ENCODE measurements at regions not wholly inside any gene's neighbourhood (a gene's known extent, or its start where the extent isn't known, plus 50 kb on each side); places are given as distances from the start of the nearest gene placed in this dataset.
A peak's percentile ranks its signal among the peaks of the same experiment; 100 is the strongest.
"Not testable (repeated sequence)": the region's sequence is repeated elsewhere in the genome, so short reads cannot be mapped to it uniquely, and the experiment has no call there.

DNA sequence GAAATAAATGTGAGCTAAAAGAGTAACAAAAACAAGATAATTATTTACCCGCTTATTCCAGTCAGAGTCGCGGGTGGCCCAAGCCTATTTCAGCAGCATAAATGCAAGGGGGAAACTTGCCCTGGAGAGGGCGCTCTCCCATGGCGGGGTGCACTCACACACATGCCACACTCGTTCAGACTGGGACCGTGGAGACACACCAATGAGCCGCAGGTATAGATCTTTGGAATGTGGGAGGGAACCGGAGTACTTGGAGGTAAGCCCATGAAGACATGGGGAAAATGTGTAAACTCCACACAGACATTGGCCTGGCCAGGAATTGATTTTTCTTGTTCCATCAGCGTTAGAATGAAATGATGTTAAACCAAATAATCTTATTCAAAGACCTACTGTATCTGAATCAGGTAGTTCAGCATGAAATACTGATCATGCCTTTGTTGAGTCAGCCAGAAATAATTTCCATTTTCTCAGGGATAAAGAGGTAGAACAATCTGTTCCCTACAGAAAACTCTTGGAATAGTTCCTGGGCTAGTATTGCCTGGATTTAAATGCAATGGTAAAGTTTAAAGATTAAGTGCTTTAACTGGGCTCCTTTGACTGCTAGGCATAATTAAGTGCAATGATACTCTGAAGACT, 191.5 kb downstream of the MCHR2 start:
- no peak for DNase-seq (ENCODE audit: low spot score)

DNA sequence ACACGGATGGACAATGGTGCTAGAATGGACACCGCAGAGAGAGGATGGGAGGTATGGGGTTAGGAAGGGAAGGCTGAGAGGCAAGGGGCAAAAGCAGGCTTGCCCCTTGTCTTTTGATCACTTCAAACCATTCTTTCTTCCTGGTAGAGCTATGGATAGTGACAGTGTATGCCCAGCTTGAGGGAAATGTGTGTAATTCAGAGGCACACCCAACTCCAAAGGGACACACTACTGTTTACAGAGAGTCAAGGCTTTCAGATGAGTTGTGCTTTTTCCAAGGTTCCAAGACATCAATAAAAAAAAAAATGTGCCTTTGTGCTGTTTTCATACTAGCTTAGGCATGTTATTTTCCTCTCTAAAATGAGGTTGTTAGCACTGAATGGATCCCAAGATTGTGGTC, 185.0 kb downstream of the MCHR2 start:
- DNase-seq (ENCODE audit: low spot score) = no peak

DNA sequence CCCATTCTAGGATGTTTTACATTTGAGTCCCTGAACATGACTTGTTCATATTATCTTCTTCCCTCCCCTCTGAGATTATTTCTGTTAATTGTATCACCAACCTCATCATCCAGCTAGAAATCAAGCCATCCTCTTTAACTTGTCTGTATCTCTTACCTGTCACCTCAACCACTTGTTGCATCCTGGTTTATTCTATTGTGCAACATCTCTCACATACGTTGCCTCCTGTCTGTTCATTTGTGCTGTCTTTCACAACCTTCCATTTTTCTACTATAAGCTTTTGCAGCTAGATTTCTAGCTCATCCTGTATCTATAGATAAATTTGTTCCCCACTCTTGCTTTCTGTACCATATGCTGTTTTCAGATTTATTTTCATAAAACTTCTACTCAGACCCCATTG, 183.7 kb downstream of the MCHR2 start:
- no peak for DNase-seq (ENCODE audit: low spot score)

GRCh38 chr6:99810942-99811620, 182.9 kb downstream of the MCHR2 start:
- DNase-seq (ENCODE audit: low spot score) = no peak

DNA sequence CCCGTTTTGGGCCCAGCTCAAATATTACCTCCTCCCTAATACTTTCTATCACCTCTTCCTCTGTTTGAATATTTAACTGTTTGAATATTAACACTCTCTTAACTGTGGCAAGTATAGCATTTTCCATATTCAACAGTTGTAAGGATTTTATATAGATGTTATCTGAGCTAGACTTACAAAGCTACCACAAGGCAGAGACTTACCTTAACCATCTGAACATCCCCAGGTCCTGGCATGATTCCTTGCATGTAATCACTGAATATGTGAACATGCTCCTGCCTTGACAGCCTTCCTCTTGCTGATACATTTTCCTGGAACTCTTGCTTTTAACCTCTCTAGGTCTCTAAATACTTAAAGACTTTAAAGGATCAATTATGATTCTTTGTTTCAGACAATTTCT, 182.4 kb downstream of the MCHR2 start:
- DNase-seq (ENCODE audit: low spot score) = no peak

DNA sequence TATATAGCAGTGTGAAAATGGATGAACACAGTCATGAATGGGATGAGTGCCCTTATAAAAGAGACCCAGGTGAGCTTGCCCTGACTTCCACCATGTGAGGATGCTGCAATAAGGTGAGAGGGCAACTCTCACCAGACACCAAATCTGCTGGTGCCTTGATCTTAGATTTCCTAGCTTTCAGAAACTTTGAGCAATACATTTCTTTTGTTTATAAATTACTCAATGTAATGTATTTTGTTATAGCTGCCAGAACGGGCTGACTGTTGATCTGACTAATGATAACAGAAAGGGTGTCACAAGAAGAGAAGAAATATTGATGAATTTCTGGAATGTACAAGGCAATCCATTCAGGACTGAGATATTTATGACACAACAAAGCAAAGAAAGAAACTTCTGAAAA, 180.5 kb downstream of the MCHR2 start:
- no peak for DNase-seq (ENCODE audit: low spot score)

DNA sequence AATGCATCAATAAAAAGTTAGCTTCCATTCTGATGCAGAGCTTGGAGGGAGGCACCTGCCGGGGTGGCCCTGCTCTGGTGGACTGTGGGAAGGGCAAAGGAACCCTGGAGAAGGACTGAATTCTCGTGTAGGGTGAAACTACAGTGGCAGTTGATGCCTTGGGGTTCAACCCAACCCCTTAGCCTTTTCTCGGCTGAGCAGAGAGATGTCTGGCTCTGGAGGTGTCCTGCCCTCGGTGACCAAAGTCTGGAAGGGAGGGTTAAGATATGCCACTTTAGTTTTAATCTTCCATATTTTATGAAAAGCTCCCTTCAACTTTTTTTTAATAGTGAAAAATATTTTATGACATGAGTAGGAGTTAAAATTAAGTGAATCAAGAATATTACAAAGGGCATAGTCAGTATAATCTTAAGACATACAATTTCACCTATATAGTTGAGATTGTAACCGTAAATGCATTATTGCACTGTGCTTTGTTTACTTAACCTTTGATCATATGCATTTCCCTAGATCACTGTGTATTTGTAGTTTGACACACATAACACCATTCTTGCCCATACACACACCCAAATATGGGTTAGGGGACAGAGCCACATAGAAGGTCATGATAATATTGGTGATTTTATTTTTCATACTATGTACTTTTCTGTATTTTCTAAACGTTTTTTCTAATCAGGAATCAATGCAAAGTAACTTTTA, 179.6 kb downstream of the MCHR2 start:
- no peak for DNase-seq (ENCODE audit: low spot score)

DNA sequence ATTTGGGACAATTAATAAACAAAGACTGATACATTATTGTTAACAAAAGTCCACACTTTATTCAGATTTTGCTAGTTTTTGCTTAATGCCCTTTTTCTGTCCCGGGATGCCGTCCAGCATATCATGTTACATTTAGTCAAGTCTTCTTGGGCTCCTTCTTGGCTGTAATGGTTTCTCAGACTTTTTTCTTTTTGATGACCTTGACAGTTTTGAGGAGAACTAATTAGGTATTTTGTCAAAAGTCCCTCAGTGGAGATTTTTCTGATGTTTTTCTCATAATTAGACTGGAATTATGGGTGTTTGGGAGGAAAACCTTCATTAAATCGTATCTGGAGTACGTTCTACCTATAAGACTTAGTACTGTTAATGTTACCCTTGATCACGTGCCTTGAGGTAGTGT, 177.2 kb downstream of the MCHR2 start:
- no peak for DNase-seq (ENCODE audit: low spot score)

DNA sequence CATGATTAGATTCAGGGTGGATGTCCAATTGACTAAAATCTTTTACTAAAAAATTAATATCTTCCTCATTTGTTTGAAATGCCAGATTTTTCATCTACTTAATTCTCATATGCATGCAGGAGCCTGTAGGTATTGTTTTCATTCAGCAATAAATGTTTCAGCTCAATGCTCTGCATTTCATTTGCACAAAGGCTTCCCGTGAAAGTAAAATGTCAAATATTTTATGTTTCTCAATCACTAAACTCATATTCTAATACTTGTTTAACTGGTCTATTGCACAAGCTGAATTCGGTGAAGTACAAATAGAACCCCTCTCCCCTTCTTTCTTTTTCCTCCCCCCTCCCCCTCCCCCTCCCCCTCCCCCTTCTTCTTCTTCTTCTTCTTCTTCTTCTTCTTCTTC, 175.9 kb downstream of the MCHR2 start:
- DNase-seq (ENCODE audit: low spot score) = no peak

GRCh38 chr6:99819853-99820252, 174.2 kb downstream of the MCHR2 start:
- DNase-seq (ENCODE audit: low spot score) = no peak

- DNase-seq (ENCODE audit: low spot score) = no peak
Observed at GRCh38 chr6:99821164-99821563, 172.9 kb downstream of the MCHR2 start.

DNA sequence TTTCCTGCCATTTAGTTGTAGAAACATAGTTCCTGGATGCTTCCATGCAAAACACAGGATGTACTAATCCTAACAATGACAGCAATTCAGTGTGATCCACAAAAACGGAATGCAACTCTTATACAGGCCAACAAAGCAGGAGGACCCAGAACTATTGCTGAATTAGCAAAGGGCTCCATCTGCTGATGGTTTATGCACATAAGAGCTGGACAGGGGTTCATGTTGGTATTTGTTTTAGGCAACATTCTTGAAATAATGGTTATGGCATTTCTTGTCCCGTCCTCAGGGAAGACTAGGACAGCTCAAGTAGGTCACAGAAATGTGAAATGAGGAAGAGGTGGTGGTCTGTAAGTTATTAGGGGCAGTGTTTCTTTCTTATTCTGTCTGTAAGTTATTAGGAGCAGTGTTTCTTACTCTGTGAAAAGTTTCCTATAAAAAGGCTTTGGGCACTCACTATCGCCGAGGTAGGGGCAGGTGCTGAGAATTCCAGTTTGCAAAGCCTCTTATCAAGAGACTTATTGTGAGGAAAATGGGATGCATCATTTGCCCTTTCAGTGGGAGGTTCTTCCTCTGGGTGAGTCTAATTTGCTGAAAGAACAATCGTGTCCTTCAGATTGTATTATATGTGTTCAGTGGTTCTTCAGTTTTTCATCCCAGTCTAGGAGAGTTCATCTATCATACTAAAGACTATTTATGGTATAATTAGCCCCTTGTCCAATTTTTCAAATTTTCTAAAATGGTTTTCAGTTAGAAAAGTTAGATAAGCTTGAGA, 171.1 kb downstream of the MCHR2 start:
- DNase-seq (ENCODE audit: low spot score) = peak; percentile 75

- not testable (repeated sequence) for DNase-seq (ENCODE audit: low spot score)
Observed at GRCh38 chr6:99823513-99824235, 170.3 kb downstream of the MCHR2 start.

DNA sequence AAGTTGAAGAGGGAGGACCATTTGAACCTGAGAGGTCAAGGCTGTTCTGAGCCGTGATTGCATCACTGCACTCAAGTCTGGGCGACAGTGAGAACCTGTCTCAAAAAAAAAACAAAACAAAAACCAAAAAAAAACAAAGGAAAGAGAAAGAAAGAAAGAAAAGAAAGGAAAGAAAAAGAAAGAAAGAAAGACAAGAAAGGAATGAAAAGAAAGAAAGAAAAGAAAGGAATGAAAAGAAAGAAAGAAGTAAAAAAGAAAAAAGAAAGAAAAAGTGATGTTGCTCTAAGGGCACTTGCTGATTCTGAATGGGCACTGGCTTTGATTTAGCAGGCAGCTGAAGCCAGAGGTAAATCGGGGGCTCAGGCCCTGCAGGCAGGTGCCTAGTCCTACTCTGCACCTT, 161.0 kb downstream of the MCHR2 start:
- DNase-seq (ENCODE audit: low spot score) = no peak

DNA sequence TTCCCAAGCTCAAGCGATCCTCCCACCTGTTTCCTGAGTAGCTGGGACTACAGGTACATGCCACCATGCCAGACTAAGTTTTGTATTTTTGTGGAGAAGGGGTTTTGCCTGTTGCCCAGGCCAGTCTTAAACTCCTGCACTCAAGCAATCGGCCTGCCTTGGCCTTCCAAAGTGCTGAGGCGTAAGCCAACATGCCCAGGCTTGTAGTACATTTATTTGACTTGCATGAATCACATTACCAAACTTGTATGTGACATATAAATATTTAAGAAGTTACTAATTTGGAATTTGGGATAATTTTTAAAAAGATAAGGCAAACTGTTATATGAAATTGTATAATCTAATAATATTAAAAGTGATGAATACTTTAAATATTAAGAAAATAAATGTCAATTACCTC, 157.6 kb downstream of the MCHR2 start:
- DNase-seq (ENCODE audit: low spot score) = no peak

DNA sequence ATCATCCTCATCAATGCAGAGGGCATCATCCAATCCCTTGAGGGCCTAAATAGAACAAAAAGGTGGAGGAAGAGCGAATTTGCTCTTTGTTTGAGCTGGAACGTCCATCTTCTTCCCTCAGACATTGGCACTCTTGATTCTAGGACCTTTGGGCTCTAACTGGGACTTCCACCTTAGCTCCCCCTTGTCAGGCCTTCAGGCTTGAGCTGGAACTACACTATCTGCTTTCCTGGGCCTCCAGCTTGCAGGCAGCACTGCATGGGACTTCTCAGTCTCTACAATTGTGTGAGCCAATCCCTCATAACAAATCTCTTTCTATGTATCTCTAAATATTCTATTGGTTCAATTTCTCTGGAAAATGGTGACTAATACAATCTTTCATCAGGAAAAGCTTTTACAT, 155.4 kb downstream of the MCHR2 start:
- no peak for DNase-seq (ENCODE audit: low spot score)

DNA sequence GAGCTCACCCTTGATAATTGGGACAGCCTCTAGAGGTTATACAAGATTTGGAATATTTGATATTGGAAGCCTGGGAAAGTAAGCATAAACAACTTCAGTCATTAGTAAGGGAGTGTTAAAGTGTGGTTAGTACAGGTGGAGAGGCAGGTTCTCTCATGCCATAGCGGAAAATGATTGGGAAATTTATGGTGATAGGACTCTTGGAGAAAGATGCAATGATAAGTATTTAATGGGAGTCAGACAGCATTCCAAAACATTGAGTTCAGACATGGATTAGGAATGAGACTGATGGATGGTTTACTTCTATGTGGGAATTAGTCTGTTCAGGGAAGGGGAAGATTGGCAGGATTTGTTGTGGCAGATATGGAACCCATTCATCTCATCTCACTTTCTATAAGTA, 152.7 kb downstream of the MCHR2 start:
- DNase-seq (ENCODE audit: low spot score) = no peak

GRCh38 chr6:99846006-99846405, 148.0 kb downstream of the MCHR2 start:
- DNase-seq (ENCODE audit: low spot score) = no peak

DNA sequence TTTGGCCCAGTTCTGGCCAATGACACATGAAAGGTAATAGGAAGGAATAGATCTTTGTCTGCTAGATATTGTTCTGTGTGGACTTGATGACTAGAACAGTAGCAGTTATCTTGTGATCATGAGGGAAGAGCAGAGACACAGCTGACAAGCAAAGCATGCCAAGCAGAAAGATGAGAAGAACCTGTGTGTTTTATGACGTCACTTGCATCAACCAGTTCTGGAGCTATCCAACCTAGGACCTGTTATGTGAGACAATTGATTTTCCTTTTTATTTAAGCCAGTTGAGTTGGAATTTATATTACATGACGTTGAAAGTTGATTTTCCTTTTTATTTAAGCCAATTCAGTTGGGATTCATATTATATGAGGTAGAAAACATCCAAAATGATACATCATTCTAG, 143.2 kb downstream of the MCHR2 start:
- DNase-seq (ENCODE audit: low spot score) = no peak

GRCh38 chr6:99852031-99852430, 142.0 kb downstream of the MCHR2 start:
- no peak for DNase-seq (ENCODE audit: low spot score)

- no peak for DNase-seq (ENCODE audit: low spot score)
Observed at GRCh38 chr6:99867026-99867425, 127.0 kb downstream of the MCHR2 start.

DNA sequence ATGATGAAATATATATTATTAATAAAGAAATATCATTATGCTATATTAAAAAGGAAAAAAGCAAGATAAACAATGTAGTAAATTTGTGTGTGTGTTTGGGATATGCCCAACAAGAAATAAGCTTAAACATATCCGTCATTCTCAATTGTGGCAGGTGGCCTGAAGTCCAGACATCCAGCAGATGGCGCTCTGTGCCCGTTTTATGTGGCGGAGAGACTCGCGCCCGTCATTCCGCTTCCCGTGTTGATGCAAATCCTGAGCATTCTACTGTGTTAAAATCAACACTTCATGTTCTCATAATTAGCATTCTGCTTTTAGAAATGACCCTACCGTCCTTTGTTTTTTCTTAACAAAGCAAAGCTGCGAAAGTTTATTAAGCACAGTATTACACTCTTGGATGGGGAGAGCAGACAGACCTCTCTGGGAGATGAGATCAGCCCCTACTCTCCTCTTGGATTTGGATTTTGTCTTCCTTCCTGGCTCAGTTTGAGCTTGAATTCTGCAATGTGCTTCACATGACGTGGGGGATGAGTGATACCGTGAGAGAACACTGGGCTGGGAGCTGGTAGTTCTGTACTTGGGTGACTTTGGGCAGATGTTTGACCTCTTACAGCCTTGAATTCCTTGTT, 125.8 kb downstream of the MCHR2 start:
- peak; percentile 80 for DNase-seq (ENCODE audit: low spot score)

Data from RKO (cell line).